ENCODE measurements at regions not wholly inside any gene's neighbourhood (a gene's known extent, or its start where the extent isn't known, plus 50 kb on each side); places are given as distances from the start of the nearest gene placed in this dataset.
A peak's percentile ranks its signal among the peaks of the same experiment; 100 is the strongest.
"Not testable (repeated sequence)": the region's sequence is repeated elsewhere in the genome, so short reads cannot be mapped to it uniquely, and the experiment has no call there.

- H3K27ac ChIP-seq: no peak overlapping the region
- H3K27me3 ChIP-seq: no peaks in the 10 kb centered on the region
- H3K4me3 ChIP-seq: no peak overlapping the region
- DNase-seq (ENCODE audit: low spot score): no peak
- no peaks in the 10 kb centered on the region for H3K36me3 ChIP-seq
- no peak for TF ChIP-seq CTCF (IDR thresholded peaks at IDR 0.05)
- peaks cover 0 to 9% of the 10 kb centered on the region in 2 donors for H3K4me1 ChIP-seq
- no peaks in the 10 kb centered on the region for H3K9me3 ChIP-seq
These were observed 143.1 kb upstream of the NUDT4 start for GRCh38 chr12:93234641-93235040.

GRCh38 chr12:93235881-93236280 is 141.8 kb upstream of the NUDT4 start:
- Histone ChIP-seq H3K36me3 (no peaks in the 10 kb centered on the region), H3K27me3 (no peaks in the 10 kb centered on the region), H3K9me3 (no peaks in the 10 kb centered on the region), H3K4me1 (peaks cover 0 to 9% of the 10 kb centered on the region in 2 donors), H3K27ac (no peak overlapping the region), H3K4me3 (no peak overlapping the region)
- no peak for TF ChIP-seq CTCF (IDR thresholded peaks at IDR 0.05)
- no peak for DNase-seq (ENCODE audit: low spot score)

- Histone ChIP-seq H3K9me3 (no peaks in the 10 kb centered on the region), H3K27ac (peak overlapping the region in 1 of 2 donors; percentile 43), H3K36me3 (no peaks in the 10 kb centered on the region), H3K27me3 (no peaks in the 10 kb centered on the region), H3K4me1 (peaks cover 0 to 10% of the 10 kb centered on the region in 2 donors), H3K4me3 (no peak overlapping the region)
- TF ChIP-seq CTCF (IDR thresholded peaks at IDR 0.05): no peak
- no peak for DNase-seq (ENCODE audit: low spot score)
These were observed 140.3 kb upstream of the NUDT4 start for GRCh38 chr12:93237235-93237915.

GRCh38 chr12:93238512-93239262 is 139.0 kb upstream of the NUDT4 start:
- DNase-seq (ENCODE audit: low spot score); H3K36me3 ChIP-seq; H3K27me3 ChIP-seq; H3K4me3 ChIP-seq; H3K9me3 ChIP-seq; H3K27ac ChIP-seq: not testable (repeated sequence)
- H3K4me1 ChIP-seq: peaks cover 0 to 21% of the 10 kb centered on the region in 2 donors

- not testable (repeated sequence) for DNase-seq (ENCODE audit: low spot score); H3K27me3 ChIP-seq; H3K27ac ChIP-seq; H3K4me3 ChIP-seq; H3K36me3 ChIP-seq; H3K9me3 ChIP-seq
- H3K4me1 ChIP-seq: peaks cover 0 to 22% of the 10 kb centered on the region in 2 donors
These were observed 137.9 kb upstream of the NUDT4 start for GRCh38 chr12:93239789-93240188.

GRCh38 chr12:93242154-93242972 is 135.4 kb upstream of the NUDT4 start:
- no peaks in the 10 kb centered on the region for H3K27me3 ChIP-seq
- H3K27ac ChIP-seq: no peak overlapping the region
- TF ChIP-seq CTCF (IDR thresholded peaks at IDR 0.05): peak in 1 of 2 donors; percentile 25
- H3K36me3 ChIP-seq: no peaks in the 10 kb centered on the region
- DNase-seq (ENCODE audit: low spot score): no peak
- H3K4me1 ChIP-seq: peaks cover 0 to 20% of the 10 kb centered on the region in 2 donors
- no peaks in the 10 kb centered on the region for H3K9me3 ChIP-seq
- no peak overlapping the region for H3K4me3 ChIP-seq
